K562 (cell line): ENCODE measurements at regions not wholly inside any gene's neighbourhood (a gene's known extent, or its start where the extent isn't known, plus 50 kb on each side); places are given as distances from the start of the nearest gene placed in this dataset.

Experiments used
- ATAC-seq: fragments of 200-7000 bp; cut with Tn5 transposase; 3 replicates; pipeline ENCODE4 v1.9.1; 2020; ENCODE audit warnings: moderate library complexity
- BruUV-seq: library from RNA; stranded (reverse); fragments of 400-500 nt; replicated peaks from 2 replicates; lab custom pipeline; 2021; lab: Mats Ljungman, UMichigan
- CTCF ChIA-PET: fragments of 300-600 bp; formaldehyde crosslinking; extraction: SDS; loops from one replicate; lab custom pipeline; 2021; ENCODE audit warnings: low intra/inter-chr PET ratio; lab: Yijun Ruan, JAX
- POLR2A ChIA-PET: fragments of 300-600, 350-650 bp; sonication (Branson Sonifier 250); formaldehyde crosslinking; extraction: SDS; loops from one replicate; lab custom pipeline; 2021; ENCODE audit warnings: antibody characterized with exemption, inconsistent platforms; lab: Yijun Ruan, JAX
- DNase-seq, 4 experiments: peaks; one replicate each; pipeline versions ENCODE4 v3.0.0 to v3.0.0-alpha.2; 2011 to 2018; ENCODE audit warnings: low spot score in 3 of 4, mixed read lengths in 3 of 4; ENCODE audit errors: extremely low read depth in 1 of 4
- FAIRE-seq: peaks from 2 replicates; lab custom pipeline; 2011; peaks lifted over from hg19 to GRCh38; lab: Jason Lieb, UNC
- H2AFZ ChIP-seq: 2 replicates; pipeline ENCODE4 v1.6.0; 2011; ENCODE audit warnings: low read depth, low read length, control low read depth, inconsistent platforms
- H3K27ac ChIP-seq: fragments of 200-600 bp; 3 replicates; pipeline ENCODE4 v1.8.0; 2011; ENCODE audit warnings: low read depth, mild to moderate bottlenecking, control low read depth, inconsistent platforms, low read length, moderate library complexity, mixed read lengths; ENCODE audit errors: extremely low read depth
- H3K27me3 ChIP-seq, 2 experiments: fragments of 300-600 bp in 1 of 2; 2 replicates in 1 of 2; 3 replicates in 1 of 2; pipeline versions ENCODE4 v1.6.0 to v1.8.0; 2011; ENCODE audit warnings: inconsistent platforms in 2 of 2, low read length in 2 of 2, mild to moderate bottlenecking in 1 of 2, mixed read lengths in 1 of 2, moderate library complexity in 1 of 2; ENCODE audit not compliant: control insufficient read depth in 2 of 2, insufficient read depth in 2 of 2
- H3K36me3 ChIP-seq: fragments of 300-600 bp; 3 replicates; pipeline ENCODE4 v1.8.0; 2011; ENCODE audit warnings: mild to moderate bottlenecking, low read length, inconsistent platforms; ENCODE audit not compliant: control insufficient read depth, insufficient read depth
- H3K4me1 ChIP-seq, 2 experiments: fragments of 200-600 bp in 1 of 2; replicated peaks in 1 of 2; 2 replicates in 1 of 2; 3 replicates in 1 of 2; pipeline versions ENCODE4 v1.5.1 to v1.8.0; 2011; ENCODE audit warnings: inconsistent platforms in 2 of 2, low read length in 2 of 2, mild to moderate bottlenecking in 1 of 2, mixed read lengths in 1 of 2, moderate library complexity in 1 of 2; ENCODE audit not compliant: control insufficient read depth in 2 of 2, insufficient read depth in 2 of 2
- H3K4me2 ChIP-seq: 2 replicates; pipeline ENCODE4 v1.6.1; 2011; ENCODE audit warnings: low read length, control low read depth, inconsistent platforms, mixed read lengths; ENCODE audit not compliant: insufficient read depth
- H3K4me3 ChIP-seq: fragments of 200-600 bp; sonication (generic), shearing (Covaris generic); 2 replicates; pipeline ENCODE4 v1.5.1; 2016; ENCODE audit warnings: control low read depth, inconsistent platforms
- H3K79me2 ChIP-seq: fragments of 200-600 bp; 3 replicates; pipeline ENCODE4 v1.8.0; 2011; ENCODE audit warnings: low read length, inconsistent platforms; ENCODE audit not compliant: control insufficient read depth, insufficient read depth
- H3K9ac ChIP-seq, 2 experiments: 2 replicates each; pipeline versions ENCODE4 v1.6.0 to v1.6.1; 2011; ENCODE audit warnings: low read depth in 2 of 2, low read length in 2 of 2, control low read depth in 1 of 2, inconsistent platforms in 1 of 2, mild to moderate bottlenecking in 1 of 2, mixed read lengths in 1 of 2; ENCODE audit not compliant: insufficient read depth in 1 of 2
- H3K9me1 ChIP-seq: one replicate; pipeline ENCODE4 v1.6.0; 2011; ENCODE audit warnings: inconsistent platforms, mild to moderate bottlenecking, low read length, moderate library complexity; ENCODE audit not compliant: control insufficient read depth, insufficient read depth
- H3K9me3 ChIP-seq: replicated peaks from 2 replicates; pipeline ENCODE4 v1.5.1; 2011; ENCODE audit warnings: low read depth, low read length, inconsistent platforms; ENCODE audit not compliant: control insufficient read depth, insufficient read depth
- H4K20me1 ChIP-seq: replicated peaks from 2 replicates; pipeline ENCODE4 v1.6.1; 2011; ENCODE audit warnings: low read length, inconsistent platforms, mixed read lengths; ENCODE audit not compliant: control insufficient read depth, insufficient read depth
- CREB5 ChIP-seq: fragments of 250-450 bp; sonication (Bioruptor Pico); IDR thresholded peaks from 2 replicates; pipeline ENCODE4 v1.5.0; 2020; ENCODE audit warnings: mild to moderate bottlenecking
- CTBP1 ChIP-seq: fragments of 450-650 bp; IDR thresholded peaks from 2 replicates; pipeline ENCODE4 v1.6.1; 2016; ENCODE audit warnings: borderline replicate concordance
- E2F6 ChIP-seq, 2 experiments: IDR thresholded peaks; 2 replicates each; pipeline ENCODE4 v1.6.1; 2011; ENCODE audit warnings: borderline replicate concordance in 1 of 2, control low read depth in 1 of 2, low read depth in 1 of 2, low read length in 1 of 2, mild to moderate bottlenecking in 1 of 2, mixed read lengths in 1 of 2, moderate library complexity in 1 of 2; ENCODE audit not compliant: insufficient read depth in 1 of 2, insufficient read length in 1 of 2, poor library complexity in 1 of 2, severe bottlenecking in 1 of 2; ENCODE audit errors: extremely low read depth in 1 of 2
- E2F8 ChIP-seq: fragments of 450-650 bp; IDR thresholded peaks from 2 replicates; pipeline ENCODE4 v1.7.1; 2018; ENCODE audit warnings: mild to moderate bottlenecking, low read depth; ENCODE audit not compliant: partially characterized antibody
- EP400 ChIP-seq: fragments of 450-650 bp; IDR thresholded peaks from 2 replicates; pipeline ENCODE4 v1.6.1; 2017; ENCODE audit warnings: antibody characterized with exemption, mild to moderate bottlenecking, moderate library complexity
- GATAD2B ChIP-seq: fragments of 450-650 bp; IDR thresholded peaks from 2 replicates; pipeline ENCODE4 v1.6.1; 2017; ENCODE audit warnings: mild to moderate bottlenecking, borderline replicate concordance
- GTF2B ChIP-seq: IDR thresholded peaks from 2 replicates; pipeline ENCODE4 v1.6.1; 2011; ENCODE audit not compliant: insufficient read length; ENCODE audit errors: extremely low read depth
- HSF4 ChIP-seq: fragments of 250-450 bp; sonication (Bioruptor Pico); IDR thresholded peaks from 2 replicates; pipeline ENCODE4 v2.1.2; 2022; ENCODE audit warnings: mild to moderate bottlenecking, moderate library complexity, borderline replicate concordance
- MAFG ChIP-seq: fragments of 450-650 bp; conservative IDR thresholded peaks from 2 replicates; pipeline ENCODE4 v1.6.1; 2016; ENCODE audit warnings: missing genetic modification characterization, missing compliant biosample characterization
- MTA3 ChIP-seq: fragments of 450-650 bp; formaldehyde crosslinking; IDR thresholded peaks from 2 replicates; pipeline ENCODE4 v1.6.1; 2017; ENCODE audit warnings: mild to moderate bottlenecking, borderline replicate concordance
- POLR2AphosphoS5 ChIP-seq: IDR thresholded peaks from 2 replicates; pipeline ENCODE4 v1.6.1; 2011; ENCODE audit warnings: mild to moderate bottlenecking, low read depth, low read length, moderate library complexity; ENCODE audit not compliant: control insufficient read depth, insufficient read depth
- ZNF316 ChIP-seq: fragments of 450-650 bp; IDR thresholded peaks from 2 replicates; pipeline ENCODE4 v1.6.1; 2016
- ZNF398 ChIP-seq: fragments of 250-450 bp; sonication (Bioruptor Pico); IDR thresholded peaks from 2 replicates; pipeline ENCODE4 v1.8.0; 2021; ENCODE audit warnings: moderate library complexity, mild to moderate bottlenecking, inconsistent platforms
- WGBS: fragments of 100-300 bp; shearing (Covaris generic); methylation state at CpG from one replicate; pipeline ENCODE4 v1.1.6; 2016; ENCODE audit warnings: low coverage, mixed read lengths; ENCODE audit not compliant: insufficient coverage; ENCODE audit errors: missing lambda C conversion rate; 5-methylcytosine and 5-hydroxymethylcytosine counted together
- in situ Hi-C: fragments of 300-500 bp; cut with MboI; formaldehyde crosslinking; loops from 4 replicates; pipeline ENCODE4 v1.15.0; 2018; ENCODE audit warnings: inconsistent platforms, mixed read lengths
- intact Hi-C: fragments of 100-400 bp; cut with micrococcal nuclease; formaldehyde crosslinking; loops from 2 replicates; pipeline ENCODE4 v1.14.2; 2022

GRCh38 chr10:81680359-81680758, 194.6 kb upstream of the NRG3 start:
- Histone ChIP-seq H3K79me2 (no peaks in the 10 kb centered on the region), H4K20me1 (no peaks in the 10 kb centered on the region), H3K36me3 (no peaks in the 10 kb centered on the region), H3K9me1 (no peaks in the 10 kb centered on the region), H3K27ac (no peak overlapping the region), H3K4me3 (no peak overlapping the region), H3K9ac (no peak overlapping the region), H3K4me1 (no peaks in the 10 kb centered on the region), H2AFZ (no peak overlapping the region), H3K27me3 (no peaks in the 10 kb centered on the region), H3K4me2 (no peak overlapping the region), H3K9me3 (no peaks in the 10 kb centered on the region; the same call in 1 of the 2 replicates)
- BruUV-seq: no TSS peak
- FAIRE-seq (no peak), DNase-seq (no peak), ATAC-seq (no peak)
- 0% methylated on average over 1 of the region's 1 CpG for WGBS
- intact Hi-C loops: no loop called here
- in situ Hi-C loops: no loop called here
- ChIA-PET POLR2A (no interaction called here), CTCF (no interaction called here)
- TF ChIP-seq CREB5 (CRISPR knock-in tag) (no peak), E2F6 (IDR thresholded peaks at IDR 0.05; ENCODE audit: borderline replicate concordance in 1 of 2, extremely low read depth in 1 of 2, insufficient read depth in 1 of 2, insufficient read length in 1 of 2, low read depth in 1 of 2, low read length in 1 of 2, poor library complexity in 1 of 2, severe bottlenecking in 1 of 2) (no peak), CTBP1 (no peak), E2F8 (no peak), EP400 (no peak), ZNF316 (no peak), GATAD2B (no peak), ZNF398 (CRISPR knock-in tag) (no peak), POLR2AphosphoS5 (no peak), MAFG (no peak), MTA3 (no peak), GTF2B (no peak), HSF4 (CRISPR knock-in tag) (no peak)
